ENCODE measurements at regions not wholly inside any gene's neighbourhood (a gene's known extent, or its start where the extent isn't known, plus 50 kb on each side); places are given as distances from the start of the nearest gene placed in this dataset.
"Not testable (repeated sequence)": the region's sequence is repeated elsewhere in the genome, so short reads cannot be mapped to it uniquely, and the experiment has no call there.

DNA sequence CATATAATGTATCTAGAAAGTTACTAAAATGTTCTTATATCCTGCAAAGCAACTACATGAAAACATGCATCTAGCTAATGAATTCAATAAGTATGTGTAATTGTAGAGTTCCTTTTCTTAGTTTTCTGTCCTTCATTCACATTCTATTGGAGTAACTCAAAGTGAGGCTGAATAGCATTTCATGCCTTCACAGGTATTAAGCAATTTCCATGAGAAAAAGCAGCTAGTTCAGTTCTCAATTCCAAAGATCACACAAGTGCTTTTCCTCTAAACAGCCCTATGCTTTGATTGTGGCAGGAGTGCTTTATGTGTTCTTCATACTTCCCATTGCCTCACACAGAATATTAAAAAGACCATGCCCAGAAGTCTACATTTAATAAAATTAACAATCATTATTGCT is 274.9 kb downstream of the RFPL4B start:
- FAIRE-seq (no peak), DNase-seq (ENCODE audit: extremely low spot score, insufficient read length, low read depth) (no peak)

DNA sequence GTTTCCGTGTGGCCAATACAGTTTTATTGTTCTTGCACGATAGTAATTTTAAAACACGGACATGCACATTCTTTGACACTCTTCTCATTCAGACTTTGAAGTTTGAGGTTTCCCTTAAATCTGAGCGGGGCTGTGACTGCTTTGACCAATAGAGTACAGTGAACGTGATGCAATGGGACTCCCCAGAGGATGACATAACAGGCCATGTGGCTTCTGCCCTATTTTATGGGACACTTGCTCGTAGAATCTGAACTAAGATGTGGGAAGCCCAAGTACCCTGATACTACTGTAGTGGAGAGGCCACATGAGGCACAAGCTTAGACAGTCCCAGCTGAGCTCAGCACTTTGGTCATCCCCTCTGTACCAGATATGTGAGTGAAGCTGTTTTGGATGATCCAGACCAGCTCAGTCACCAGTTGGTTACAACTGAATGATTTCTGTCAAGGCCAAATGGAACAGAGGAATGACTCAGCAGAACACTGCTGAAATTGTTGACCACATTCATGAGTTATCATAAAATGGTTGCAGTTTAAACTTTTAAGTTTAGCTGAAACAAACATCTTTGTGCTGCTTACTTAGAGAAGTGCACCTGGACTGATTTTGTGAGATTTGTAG is 279.4 kb downstream of the RFPL4B start:
- DNase-seq (ENCODE audit: extremely low spot score, insufficient read length, low read depth) (no peak), FAIRE-seq (no peak)

DNA sequence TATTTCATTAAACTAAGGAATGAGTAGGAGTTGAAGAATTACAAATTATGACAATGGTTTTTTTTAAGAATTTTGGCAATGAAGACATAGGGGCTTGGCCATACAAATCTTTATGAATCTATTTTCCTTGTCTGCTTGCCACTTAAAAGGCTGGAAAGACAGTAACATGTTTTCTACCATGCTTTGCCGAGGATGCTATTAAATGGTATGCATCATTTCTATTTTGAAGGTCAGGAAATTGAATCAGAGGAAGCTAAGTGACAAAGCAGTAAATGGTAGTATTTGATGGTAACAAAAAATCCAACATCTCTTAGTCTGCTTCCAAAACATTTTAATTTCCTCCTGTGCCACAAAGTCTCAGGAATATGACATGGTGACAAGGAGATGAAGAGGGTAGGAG is 287.2 kb downstream of the RFPL4B start:
- no peak for FAIRE-seq
- DNase-seq (ENCODE audit: extremely low spot score, insufficient read length, low read depth): no peak

DNA sequence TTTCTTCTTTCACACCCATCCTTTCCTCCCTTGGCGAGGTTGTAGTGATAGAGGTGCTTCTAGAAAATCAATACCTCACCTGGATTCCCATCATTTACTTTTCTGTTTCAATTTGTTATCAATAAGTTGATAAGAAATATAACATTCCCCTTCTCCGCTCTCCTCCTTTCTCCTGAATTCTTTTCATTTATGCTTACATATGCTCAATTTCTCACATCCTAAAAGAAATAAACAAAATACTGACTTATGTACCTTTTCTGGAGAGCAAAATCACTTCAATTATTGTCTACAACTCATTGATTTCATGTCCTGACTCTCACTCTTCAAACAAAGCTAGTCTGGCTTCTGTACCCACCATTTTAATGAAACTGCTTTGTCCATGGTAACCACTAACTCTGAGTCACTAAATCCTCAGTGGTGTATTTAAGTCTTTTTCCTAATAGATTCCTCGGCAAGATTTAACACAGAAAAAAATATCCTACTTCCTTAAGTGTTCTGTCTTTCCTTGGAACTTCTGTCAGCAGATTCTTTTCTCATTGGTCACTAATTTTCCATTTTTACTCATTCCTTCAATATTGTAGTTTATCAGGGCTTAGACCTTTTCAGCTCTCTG is 289.6 kb downstream of the RFPL4B start:
- no peak for DNase-seq (ENCODE audit: extremely low spot score, insufficient read length, low read depth)
- no peak for FAIRE-seq

DNA sequence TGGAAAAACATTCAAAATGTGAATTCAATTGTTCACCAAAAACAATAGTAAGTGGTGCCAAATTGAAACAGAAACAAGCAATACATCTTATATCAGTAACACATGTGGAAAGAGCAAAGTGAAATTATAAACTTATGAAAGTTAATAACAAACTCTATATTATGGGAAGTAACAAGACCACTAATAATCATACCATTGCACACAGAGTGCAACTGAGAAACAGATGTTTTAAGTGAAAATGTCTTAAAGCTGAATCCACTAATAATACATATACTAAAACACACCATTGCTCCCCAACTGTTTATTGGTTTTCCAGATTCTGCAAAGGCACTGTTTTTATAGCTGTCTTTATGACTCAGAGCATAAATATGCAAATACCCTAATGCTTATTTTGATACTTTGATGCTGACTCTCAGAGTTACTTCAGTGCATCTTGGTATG is 292.3 kb downstream of the RFPL4B start:
- FAIRE-seq (no peak), DNase-seq (ENCODE audit: extremely low spot score, insufficient read length, low read depth) (no peak)

DNA sequence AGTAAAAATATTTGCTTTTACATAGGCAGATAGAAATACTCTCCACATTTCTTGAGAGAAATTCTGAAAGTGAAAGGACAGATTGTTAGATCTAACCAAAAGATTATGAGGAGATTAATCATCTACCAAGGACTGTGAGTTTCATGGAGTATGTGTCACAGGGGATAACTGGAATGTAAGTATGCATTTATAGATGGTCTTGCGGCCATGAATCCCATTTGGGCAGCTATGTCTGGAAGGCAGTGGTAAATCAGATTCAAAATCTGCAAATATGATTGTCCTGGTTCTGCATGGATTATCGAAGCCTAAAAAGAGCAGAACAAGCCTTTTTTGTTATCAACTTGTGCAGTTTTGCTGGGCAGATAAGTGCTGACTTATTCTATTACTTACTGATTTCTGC is 293.8 kb downstream of the RFPL4B start:
- FAIRE-seq: no peak

DNA sequence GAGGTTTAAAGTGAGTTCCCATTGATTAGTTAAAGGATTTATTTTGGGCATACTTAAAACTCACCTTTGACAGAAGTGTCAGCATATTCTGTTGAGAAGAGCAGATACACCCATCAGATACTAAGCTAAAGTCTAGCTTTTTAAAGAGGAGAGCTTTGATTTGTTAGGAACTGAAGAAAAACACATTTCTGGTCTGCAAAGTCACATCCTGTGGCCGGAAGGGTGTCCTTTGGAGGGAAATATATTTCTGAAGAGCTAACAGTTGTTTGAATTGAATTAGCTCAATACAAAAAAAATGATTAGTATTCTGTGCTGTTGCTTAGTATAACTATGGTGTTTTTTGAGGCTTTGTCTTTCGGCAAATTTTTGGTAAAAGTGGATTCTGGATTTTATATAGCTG is 302.7 kb downstream of the RFPL4B start:
- no peak for FAIRE-seq
- no peak for DNase-seq (ENCODE audit: extremely low spot score, insufficient read length, low read depth)

More for the DNA sequence above, 293.8 kb downstream of the RFPL4B start:
- DNase-seq (ENCODE audit: extremely low spot score, insufficient read length, low read depth): no peak

DNA sequence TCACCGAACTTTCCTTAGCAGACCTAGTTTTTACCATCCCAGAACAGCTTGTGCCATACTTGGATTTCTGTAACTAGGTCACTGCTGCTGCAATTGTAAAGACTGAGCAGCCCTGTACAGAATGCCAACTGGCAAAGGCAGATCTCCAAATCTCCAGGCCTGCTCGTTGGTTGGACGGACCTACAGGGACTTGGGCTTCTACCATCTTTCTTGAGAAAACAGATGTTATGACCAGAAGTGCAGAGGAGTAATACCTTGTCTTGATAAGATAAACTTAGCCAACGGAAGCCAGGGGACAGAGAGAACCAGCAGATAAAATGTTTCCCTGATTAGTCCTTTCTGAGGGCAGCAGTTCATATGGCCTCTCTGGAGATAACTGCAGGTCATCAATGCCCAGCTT is 304.1 kb downstream of the RFPL4B start:
- FAIRE-seq (no peak), DNase-seq (ENCODE audit: extremely low spot score, insufficient read length, low read depth) (no peak)

DNA sequence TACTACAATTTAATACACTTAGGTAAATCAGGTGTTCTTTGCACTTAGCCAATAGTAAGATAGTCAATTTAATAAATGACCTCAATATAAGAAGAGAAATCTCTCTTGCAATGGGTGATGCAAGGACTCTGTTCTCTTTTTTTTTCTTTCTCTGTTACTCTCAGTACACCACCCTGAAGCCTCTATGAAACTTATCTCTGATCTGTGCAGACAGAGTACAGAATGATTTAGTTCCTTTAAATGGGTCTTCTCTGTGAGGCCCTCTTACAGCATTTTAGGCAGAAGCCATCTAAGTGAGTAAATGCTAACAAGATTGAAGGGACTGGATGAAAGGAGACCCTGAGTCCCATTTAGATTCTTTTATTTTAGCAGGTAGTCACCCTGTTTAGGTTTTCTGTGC is 312.8 kb downstream of the RFPL4B start:
- FAIRE-seq: no peak
- no peak for DNase-seq (ENCODE audit: extremely low spot score, insufficient read length, low read depth)

DNA sequence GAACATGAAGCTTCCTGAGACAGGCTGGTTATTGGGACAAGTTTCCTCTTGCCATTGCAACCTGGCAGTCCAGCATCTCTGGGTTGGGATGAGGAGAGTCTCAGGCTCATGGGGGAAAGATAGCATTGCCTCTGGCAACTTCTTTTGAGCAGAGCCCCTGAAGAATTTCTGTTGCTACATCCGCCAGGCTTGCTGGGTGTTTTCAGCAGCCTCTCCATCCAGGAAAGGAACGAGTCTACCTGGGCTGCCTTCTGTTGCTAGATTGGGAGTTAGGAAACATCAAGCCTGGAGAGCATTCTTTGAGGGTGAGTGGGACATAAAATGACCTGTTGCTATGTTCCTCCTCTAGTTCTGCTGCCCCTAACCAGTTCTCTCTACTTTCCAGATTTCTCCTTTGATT is 313.5 kb downstream of the RFPL4B start:
- FAIRE-seq (no peak), DNase-seq (ENCODE audit: extremely low spot score, insufficient read length, low read depth) (no peak)

DNA sequence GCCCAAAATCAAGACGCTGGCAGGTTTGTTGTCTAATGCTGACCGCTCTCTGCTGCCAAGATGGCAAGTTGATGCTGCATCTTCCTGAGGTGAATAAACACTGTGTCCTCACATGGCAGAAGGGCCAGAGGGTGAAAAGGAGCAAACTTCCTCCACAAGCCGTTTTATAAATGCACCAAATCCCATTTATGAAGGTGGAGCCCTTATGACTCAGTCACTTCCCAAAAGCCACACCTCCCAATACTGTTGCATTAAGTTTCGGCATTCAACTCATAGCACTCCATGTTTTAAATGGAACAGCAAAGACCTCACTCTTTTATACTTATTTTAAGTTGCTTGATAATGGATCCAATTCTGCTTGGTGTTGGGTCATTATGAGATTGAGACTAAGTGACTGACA is 316.6 kb downstream of the RFPL4B start:
- FAIRE-seq (no peak), DNase-seq (ENCODE audit: extremely low spot score, insufficient read length, low read depth) (no peak)

DNA sequence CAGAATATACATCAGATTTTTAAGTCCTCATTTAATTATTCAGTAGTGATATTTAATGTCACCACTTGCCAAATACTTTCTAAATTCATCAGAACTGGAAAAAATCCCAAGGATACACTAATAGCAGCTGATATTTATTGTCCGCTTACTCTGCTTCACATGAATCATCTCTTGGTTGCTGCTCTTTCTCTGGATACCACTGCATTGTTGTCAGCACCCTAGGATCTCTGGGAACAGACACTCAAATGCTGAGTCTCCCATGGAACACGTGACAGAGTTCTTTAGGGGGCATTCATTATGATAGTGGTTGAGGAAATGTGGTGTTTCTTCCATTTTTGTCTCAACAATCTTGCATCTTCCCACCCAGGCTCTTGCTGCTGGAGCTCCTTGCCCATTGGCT is 318.0 kb downstream of the RFPL4B start:
- DNase-seq (ENCODE audit: extremely low spot score, insufficient read length, low read depth): no peak
- no peak for FAIRE-seq

DNA sequence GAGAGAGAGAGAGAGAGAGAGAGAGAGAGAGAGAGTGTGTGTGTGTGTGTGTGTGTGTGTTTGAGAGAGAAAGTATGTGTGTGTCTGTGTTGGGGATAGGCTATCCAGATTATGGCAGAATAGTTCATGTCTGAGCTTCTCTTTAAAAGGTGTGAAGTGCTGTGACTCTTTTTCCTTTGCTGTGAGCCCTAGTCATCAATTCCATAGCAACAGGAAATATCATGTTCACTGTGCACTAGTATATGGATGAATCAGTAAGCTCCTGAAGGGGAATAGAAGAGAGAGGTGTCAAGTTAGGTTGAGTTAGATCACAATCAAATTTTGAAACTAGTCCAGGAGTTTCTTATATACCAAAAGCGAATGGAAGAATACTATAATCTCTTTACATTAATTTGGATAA is 318.7 kb downstream of the RFPL4B start:
- FAIRE-seq (no peak), DNase-seq (ENCODE audit: extremely low spot score, insufficient read length, low read depth) (no peak)

DNA sequence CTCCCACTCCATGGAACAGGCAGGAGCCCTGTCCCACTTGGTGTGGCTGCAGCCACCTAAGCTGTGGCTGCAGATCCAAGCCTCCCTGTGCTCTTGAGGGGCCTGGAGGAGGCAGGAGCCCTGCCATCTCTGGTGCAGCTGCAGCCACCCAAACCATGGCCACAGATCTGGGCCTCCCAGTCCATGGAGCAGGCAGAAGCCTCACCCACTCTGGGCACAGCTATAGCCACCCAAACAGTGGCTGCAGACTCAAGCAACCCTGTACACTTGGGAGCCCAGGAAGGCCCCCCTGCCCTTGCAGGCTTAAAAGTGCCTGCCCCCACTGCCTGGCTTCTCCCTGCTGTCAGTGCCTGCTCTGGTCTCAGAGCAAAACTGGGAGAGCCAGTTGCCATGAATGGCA is 320.3 kb downstream of the RFPL4B start:
- DNase-seq (ENCODE audit: extremely low spot score, insufficient read length, low read depth): no peak
- no peak for FAIRE-seq

DNA sequence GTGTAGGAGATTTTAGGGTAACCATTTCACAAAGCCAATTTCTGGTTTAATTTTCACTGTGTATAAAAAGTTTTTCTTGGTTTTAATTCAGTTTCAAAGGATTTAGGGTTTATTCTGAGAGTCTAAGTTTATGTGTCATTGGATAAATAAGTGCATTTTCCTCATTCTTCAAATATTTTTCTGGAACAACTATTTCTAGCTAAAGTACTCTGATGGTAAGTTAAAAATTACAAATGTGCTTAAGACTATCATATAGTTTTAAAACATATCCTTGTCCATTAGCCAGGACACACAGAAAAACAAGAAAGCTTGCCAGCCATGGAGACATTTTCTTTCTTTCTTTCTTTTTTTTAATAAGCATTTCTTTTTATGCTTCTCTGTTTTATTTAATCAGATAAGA is 333.0 kb downstream of the RFPL4B start:
- no peak for DNase-seq (ENCODE audit: extremely low spot score, insufficient read length, low read depth)
- no peak for FAIRE-seq

DNA sequence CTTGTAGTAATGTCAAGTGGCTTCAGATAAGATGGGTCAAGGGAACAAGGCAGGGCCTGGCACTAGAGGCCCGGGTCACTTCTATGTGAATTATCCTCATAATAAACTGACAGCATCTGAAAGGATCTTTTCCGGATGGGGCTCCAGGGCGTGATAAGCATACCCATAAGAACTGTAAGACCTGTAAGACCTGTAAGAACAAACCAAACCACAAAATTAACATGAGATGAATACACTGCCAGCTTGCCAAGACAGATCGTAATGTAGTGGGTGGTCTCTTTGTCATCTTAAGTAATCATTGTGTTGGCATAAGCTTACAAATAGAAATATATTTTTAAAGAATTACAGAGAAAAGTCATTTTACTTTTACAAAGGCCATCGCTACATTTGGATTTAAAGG is 334.9 kb downstream of the RFPL4B start:
- FAIRE-seq: no peak

DNA sequence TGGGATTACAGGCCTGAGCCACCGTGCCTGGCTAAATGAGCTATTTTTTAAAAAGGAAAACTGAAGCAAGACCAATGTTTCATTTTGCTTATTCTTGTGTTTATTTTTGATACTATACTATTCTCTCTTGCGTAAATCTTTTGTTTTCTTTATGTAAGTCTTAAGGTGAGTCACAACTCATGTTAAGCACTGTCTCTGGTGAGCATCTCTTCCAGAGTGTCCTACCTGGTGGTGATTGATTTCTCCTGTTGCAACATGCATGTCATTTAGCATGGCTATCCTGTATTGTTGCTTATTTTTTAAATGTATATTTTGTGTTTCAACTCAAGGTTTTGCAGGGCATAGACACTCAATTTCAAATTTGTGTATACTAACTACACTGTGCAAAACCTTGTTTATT is 336.0 kb downstream of the RFPL4B start:
- FAIRE-seq: no peak
- DNase-seq (ENCODE audit: extremely low spot score, insufficient read length, low read depth): no peak

More for the DNA sequence above, 334.9 kb downstream of the RFPL4B start:
- DNase-seq (ENCODE audit: extremely low spot score, insufficient read length, low read depth): no peak

DNA sequence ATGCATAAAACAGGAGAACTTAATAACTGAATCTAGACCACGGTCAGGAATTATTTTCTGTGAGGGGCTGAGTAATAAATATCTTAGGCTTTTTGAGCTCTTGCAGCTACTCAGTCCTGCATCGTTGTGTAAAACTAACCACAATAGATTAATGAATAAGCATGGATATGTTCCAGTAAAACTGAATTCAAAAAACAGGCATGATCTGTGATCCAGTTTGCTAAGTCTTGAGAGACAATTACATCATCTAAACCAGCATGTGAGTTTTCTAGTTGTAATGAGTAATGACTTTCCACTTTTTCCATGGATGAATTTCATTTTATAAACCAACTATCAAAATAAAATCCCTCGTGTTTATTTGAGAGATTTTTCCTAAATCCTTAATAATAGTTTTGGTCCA is 336.8 kb downstream of the RFPL4B start:
- no peak for FAIRE-seq
- DNase-seq (ENCODE audit: extremely low spot score, insufficient read length, low read depth): no peak

DNA sequence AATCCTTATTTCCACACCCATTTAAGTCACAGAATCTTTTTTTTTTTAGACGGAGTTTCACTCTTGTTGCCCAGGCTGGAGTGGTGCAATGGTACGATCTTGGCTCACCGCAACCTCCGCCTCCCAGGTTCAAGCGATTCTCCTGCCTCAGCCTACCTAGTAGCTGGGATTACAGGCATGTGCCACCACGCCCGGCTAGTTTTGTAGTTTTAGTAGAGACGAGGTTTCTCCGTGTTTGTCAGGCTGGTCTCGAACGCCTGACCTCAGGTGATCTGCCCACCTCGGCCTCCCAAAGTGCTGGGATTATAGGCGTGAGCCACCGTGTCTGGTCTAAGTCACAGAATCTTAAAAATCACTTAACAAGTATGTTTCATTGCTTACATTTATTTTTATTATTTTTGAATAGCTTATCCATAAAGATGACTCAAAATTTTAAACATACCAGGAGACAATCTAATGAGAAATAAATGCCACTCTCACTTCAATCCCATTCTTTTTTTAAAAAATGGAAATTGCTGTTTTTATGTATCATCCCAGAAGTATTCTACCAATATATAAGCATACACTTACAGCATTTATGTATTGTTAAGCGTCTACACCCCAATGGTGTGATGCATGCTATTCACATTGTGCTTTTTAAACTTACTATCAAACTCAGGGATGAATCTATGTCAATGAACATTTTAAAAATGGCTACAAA is 338.5 kb downstream of the RFPL4B start:
- not testable (repeated sequence) for FAIRE-seq; DNase-seq (ENCODE audit: extremely low spot score, insufficient read length, low read depth)

DNA sequence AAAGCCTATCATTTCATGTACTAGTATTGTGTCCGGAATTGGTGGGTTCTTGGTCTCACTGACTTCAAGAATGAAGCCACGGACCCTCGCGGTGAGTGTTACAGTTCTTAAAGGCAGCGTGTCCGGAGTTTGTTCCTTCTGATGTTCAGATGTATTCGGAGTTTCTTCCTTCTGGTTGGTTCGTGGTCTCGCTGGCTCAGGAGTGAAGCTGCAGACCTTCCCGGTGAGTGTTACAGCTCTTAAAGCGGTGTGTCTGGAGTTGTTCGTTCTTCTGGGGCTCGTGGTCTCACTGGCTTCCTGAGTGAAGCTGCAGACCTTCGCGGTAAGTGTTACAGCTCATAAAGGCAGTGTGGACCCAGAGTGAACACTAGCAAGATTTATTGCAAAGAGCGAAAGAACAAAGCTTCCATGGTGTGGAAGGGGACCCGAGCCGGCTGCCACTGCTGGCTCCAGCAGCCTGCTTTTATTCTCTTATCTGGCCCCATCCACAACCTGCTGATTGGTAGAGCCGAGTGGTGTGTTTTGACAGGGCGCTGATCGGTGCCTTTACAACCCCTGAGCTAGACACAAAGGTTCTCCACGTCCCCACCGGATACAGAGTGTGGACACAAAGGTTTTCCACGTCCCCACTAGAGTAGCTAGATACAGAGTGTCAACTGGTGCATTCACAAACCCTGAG is 341.5 kb downstream of the RFPL4B start:
- not testable (repeated sequence) for DNase-seq (ENCODE audit: extremely low spot score, insufficient read length, low read depth); FAIRE-seq
